GM23338 (cell line): ENCODE measurements at regions not wholly inside any gene's neighbourhood (a gene's known extent, or its start where the extent isn't known, plus 50 kb on each side); places are given as distances from the start of the nearest gene placed in this dataset.

Source experiments
- CTCF ChIP-seq, 2 experiments: fragments of 200-600 bp in 1 of 2; sonication (generic) in 1 of 2; conservative IDR thresholded peaks; 2 replicates each; pipeline versions ENCODE4 v1.5.1 to v1.6.1; 2016 to 2017; ENCODE audit warnings: antibody characterized with exemption in 2 of 2, low read depth in 2 of 2, mild to moderate bottlenecking in 2 of 2, moderate library complexity in 1 of 2
- POLR2AphosphoS5 ChIP-seq: IDR thresholded peaks from 2 replicates; pipeline ENCODE4 v1.6.1; 2016; ENCODE audit warnings: antibody characterized with exemption, low read depth

DNA sequence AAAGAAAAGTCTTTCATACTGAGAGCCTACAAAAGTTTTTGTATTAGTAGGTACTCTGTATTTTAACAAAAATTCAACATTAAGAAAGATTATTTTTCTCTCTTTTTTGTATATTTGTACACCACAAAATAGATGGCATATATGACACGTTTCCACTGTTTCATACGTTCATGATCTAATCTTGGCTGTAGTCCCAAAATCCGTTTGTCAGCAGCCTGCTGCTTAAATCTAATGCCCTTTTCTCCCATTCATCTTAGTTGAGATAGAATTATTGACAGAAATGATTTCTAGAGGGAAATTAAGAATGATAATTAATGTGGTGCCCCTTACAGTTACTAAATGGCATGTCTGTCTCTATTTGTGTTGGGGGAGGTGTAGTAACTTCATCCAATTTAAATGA lies 140.7 kb upstream of the NOVA1 start:
- TF ChIP-seq POLR2AphosphoS5 (no peak), CTCF (conservative IDR thresholded peaks at IDR 0.05; ENCODE audit: low read depth in 2 of 2) (no peak)
